T-helper 1 cell treated with Interleukin-12 subunit alpha and Interleukin-12 subunit beta and Interleukin-4 antibody, amounts not matched to agents 30 μg/mL and 1 μg/mL, for 36 hours (primary cell): ENCODE measurements at regions not wholly inside any gene's neighbourhood (a gene's known extent, or its start where the extent isn't known, plus 50 kb on each side); places are given as distances from the start of the nearest gene placed in this dataset.

Experiments used
- H3K27ac Mint-ChIP-seq: one replicate; pipeline ENCODE4 v1.8.0; 2021; ENCODE audit warnings: mild to moderate bottlenecking, mixed read lengths
- H3K27me3 Mint-ChIP-seq: one replicate; pipeline ENCODE4 v1.8.0; 2021; ENCODE audit warnings: low read depth, mixed read lengths
- H3K36me3 Mint-ChIP-seq: one replicate; pipeline ENCODE4 v1.8.0; 2021; ENCODE audit warnings: low read depth, mixed read lengths
- H3K4me1 Mint-ChIP-seq: one replicate; pipeline ENCODE4 v1.8.0; 2021; ENCODE audit warnings: low read depth, mixed read lengths
- H3K4me3 Mint-ChIP-seq: one replicate; pipeline ENCODE4 v1.8.0; 2021; ENCODE audit warnings: mild to moderate bottlenecking, moderate library complexity, mixed read lengths
- H3K9me3 Mint-ChIP-seq: one replicate; pipeline ENCODE4 v1.8.0; 2021; ENCODE audit warnings: mixed read lengths

DNA sequence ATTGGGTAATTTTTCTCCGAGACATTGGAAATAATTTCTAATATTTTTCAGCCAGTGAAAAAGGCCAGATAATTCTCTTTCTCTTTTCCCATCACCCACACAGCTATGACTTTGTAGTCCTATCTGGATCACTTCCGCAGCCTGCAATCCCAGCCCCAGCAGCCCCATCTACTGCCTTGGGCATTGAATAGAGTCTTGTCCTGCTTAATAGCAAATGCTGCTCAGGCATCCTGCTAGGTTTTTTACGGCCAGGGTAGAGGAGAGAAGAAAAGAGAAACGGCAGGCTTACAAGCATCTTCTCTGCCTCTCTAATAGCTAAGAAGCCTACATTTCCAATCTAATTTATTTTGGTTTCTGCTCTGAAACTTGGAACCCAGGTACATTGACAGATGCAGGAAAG is 154.3 kb upstream of the B3GAT1 start:
- peaks cover 3% of the 10 kb centered on the region for H3K27me3 Mint-ChIP-seq
- no peak overlapping the region for H3K4me3 Mint-ChIP-seq
- no peak overlapping the region for H3K27ac Mint-ChIP-seq
- no peaks in the 10 kb centered on the region for H3K9me3 Mint-ChIP-seq
- no peaks in the 10 kb centered on the region for H3K4me1 Mint-ChIP-seq
- no peaks in the 10 kb centered on the region for H3K36me3 Mint-ChIP-seq

DNA sequence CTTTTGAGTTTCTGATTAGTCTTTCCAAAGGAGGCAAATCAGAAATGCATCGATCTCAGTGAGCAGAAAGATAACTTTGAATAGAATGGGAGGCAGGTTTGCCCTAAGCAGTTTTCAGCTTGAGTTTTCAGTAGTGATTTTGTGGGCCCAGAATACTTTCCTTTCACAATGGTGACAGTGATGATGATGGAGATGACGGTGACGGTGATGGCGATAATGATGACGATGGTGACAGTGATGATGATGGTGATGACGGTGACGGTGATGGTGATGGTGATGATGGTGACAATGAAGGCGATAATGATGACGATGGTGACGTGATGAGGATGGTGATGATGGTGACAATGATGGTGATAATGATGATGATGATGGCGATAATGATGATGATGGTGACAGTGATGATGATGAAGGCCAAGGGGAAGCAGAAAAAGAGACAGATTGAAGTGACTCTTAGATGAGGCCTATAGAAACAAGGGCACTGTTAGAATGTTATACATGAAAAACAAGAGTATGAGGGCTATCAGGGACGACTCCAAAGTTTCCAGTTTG is 153.4 kb upstream of the B3GAT1 start:
- H3K27me3 Mint-ChIP-seq: no peaks in the 10 kb centered on the region
- H3K4me1 Mint-ChIP-seq: no peaks in the 10 kb centered on the region
- H3K4me3 Mint-ChIP-seq: no peak overlapping the region
- H3K36me3 Mint-ChIP-seq: no peaks in the 10 kb centered on the region
- H3K27ac Mint-ChIP-seq: no peak overlapping the region
- no peaks in the 10 kb centered on the region for H3K9me3 Mint-ChIP-seq

DNA sequence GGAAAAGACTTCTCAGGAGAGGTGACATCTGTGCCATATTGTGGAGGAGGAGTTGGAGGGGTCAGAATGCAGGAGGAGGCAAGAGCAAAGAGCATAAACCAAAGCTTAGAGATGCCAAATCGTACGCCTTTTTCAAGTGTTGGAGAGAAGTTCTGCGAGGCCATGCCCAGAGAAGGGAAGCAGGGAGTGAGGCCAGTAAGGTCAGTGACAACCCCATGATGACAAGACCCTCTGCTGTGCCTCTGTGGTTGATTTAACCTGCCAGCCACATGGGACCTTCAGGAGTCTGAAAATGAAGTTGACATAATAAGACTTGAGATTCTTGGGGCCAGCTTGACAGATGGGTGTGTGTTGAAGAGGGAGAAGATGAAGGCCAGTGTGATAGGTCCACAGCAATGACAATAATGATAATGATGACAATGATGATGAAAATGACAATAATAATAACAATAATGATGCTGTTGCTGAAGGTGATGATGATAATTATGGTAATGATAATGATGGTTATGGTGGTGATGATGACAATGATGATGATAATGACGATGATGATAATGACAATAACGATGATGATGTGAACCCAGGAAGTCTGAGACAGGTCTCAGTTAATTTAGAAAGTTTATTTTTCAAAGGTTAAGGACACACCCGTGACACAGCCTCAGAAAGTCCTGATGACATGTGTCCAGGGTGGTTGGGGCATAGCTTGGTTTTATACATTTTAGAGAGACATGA is 152.6 kb upstream of the B3GAT1 start:
- H3K27ac Mint-ChIP-seq: no peak overlapping the region
- no peak overlapping the region for H3K4me3 Mint-ChIP-seq
- H3K9me3 Mint-ChIP-seq: no peaks in the 10 kb centered on the region
- H3K27me3 Mint-ChIP-seq: no peaks in the 10 kb centered on the region
- no peaks in the 10 kb centered on the region for H3K4me1 Mint-ChIP-seq
- no peaks in the 10 kb centered on the region for H3K36me3 Mint-ChIP-seq

DNA sequence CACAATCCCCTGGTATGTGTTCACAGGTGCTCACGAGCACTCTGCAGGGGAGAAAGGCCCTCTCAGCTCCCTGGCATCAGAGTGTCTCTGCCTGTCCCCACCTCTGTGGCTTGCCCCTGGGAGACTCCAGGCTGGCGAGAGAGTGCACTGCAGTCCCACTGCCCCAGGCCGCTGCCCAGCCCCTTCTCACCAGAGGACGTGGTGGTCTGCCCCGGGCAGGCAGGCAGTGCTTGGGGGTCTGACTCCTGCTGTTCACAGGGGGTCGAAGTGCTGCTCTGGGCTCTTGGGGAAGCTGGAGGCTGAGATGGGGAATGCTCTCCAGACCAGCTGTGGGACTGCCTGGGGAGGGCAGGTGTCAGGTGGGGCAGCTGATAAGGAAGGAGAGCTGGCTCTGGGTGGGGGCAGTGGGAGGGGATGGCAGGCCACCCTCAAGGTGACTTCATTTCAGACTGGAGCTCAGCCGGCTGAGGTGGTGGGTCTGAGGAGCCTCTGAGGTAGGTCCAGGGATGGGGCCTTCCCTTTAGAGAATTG is 151.0 kb upstream of the B3GAT1 start:
- Mint-ChIP-seq H3K27me3 (no peaks in the 10 kb centered on the region), H3K36me3 (no peaks in the 10 kb centered on the region), H3K27ac (no peak overlapping the region), H3K4me3 (no peak overlapping the region), H3K9me3 (no peaks in the 10 kb centered on the region), H3K4me1 (no peaks in the 10 kb centered on the region)

DNA sequence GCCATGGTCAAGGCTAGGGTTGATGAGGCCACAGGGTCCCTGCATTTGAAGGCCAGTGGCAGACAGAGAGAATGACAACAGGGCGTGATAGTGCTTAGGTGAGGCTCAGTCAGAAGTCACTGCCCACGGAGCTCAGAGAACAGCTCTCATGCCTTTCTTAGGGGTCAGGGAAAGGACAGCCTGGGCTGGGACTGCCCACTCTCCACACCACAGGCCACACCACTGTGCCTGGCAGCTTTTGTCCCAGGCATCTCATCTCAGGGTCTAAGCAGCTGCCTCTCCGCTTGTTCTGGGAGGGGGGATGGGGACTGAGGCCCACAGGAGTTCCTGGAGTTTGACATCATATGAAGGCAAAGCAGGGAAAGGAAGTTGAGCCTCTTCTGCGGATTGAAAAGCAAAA is 150.2 kb upstream of the B3GAT1 start:
- Mint-ChIP-seq H3K27ac (no peak overlapping the region), H3K4me1 (no peaks in the 10 kb centered on the region), H3K27me3 (no peaks in the 10 kb centered on the region), H3K4me3 (no peak overlapping the region), H3K9me3 (no peaks in the 10 kb centered on the region), H3K36me3 (no peaks in the 10 kb centered on the region)

DNA sequence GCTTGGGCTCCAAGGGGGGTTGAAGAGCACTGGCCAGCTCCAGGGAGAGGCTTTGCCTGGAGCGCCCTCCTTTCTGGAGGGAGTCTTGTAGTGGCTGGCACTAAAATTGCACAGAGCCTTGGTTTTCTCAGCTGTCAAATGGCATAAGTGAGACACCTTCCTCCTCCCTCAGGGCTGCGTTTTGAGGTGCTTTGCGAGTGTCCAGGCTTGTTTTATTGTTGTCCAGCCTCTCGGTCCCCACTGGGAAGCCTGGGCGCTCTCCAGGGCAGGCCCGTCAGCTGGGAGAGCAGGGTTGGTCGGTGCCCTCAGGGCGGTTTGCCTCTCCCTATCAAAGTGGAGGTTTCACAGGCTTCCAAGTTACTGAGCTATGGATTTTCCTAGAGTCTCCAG is 149.3 kb upstream of the B3GAT1 start:
- Mint-ChIP-seq H3K4me3 (no peak overlapping the region), H3K9me3 (no peaks in the 10 kb centered on the region), H3K36me3 (no peaks in the 10 kb centered on the region), H3K4me1 (no peaks in the 10 kb centered on the region), H3K27ac (no peak overlapping the region), H3K27me3 (no peaks in the 10 kb centered on the region)

DNA sequence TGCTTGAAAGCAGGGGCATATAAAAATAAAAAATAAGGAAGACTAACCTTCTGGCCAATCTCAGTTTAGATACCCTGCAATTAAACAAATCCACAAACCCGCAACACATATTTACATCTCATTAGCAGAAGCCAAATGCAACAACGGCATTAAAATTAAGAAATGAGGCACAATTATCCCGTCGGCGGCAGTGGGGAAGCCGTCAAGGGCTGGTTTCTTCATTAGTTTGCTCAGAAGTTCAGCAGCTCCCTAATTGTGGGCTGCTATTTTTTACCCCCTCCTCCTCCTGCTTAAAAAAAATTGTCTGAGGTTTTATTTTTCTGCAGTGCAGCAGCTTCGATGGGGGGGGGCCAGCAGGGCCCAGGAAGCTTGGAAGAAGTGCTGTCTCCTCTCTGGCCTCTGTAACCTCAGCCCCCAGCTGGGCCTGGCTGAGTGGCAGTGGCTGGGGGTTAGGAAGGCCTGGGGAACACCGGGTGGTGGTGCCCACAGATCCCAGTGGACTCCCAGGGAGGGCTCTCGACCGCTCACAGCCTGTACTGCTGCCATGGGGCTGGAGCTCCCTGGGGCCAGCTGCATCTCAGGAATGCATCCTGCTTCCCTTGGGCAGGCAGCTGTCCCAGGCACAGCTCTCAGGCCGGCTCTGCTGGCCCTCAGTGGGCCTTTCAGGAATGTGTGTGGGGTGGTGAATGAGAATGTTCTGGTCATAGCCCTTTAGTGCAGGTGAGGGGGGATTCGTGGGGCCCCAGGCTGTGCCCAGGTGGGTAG is 148.7 kb upstream of the B3GAT1 start:
- H3K36me3 Mint-ChIP-seq: no peaks in the 10 kb centered on the region

DNA sequence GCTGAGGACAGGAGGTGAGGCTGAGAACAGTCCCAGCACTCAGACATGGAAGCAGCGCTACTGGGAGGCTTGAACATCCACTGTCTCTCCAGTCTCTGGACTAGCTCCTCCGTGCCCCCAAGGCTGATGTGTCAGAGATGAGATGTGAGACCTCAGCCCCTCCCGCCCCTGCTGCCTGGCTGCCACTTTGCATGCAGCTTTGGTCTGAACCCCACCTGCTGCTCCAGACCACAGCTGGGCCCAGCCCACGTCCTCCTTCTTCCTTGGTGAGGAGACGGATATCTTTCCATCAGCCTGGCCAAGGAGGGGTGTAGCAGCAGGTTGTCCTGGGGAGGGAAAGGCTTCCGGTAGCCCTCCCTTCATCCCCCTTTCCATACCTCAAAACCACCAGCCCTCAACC is 148.0 kb upstream of the B3GAT1 start:
- no peaks in the 10 kb centered on the region for H3K27me3 Mint-ChIP-seq
- no peak overlapping the region for H3K27ac Mint-ChIP-seq
- no peaks in the 10 kb centered on the region for H3K36me3 Mint-ChIP-seq
- H3K4me1 Mint-ChIP-seq: no peaks in the 10 kb centered on the region
- H3K9me3 Mint-ChIP-seq: no peaks in the 10 kb centered on the region
- no peak overlapping the region for H3K4me3 Mint-ChIP-seq

More for the DNA sequence above, 148.7 kb upstream of the B3GAT1 start:
- no peak overlapping the region for H3K4me3 Mint-ChIP-seq
- no peaks in the 10 kb centered on the region for H3K27me3 Mint-ChIP-seq
- no peak overlapping the region for H3K27ac Mint-ChIP-seq
- H3K4me1 Mint-ChIP-seq: no peaks in the 10 kb centered on the region
- H3K9me3 Mint-ChIP-seq: no peaks in the 10 kb centered on the region

DNA sequence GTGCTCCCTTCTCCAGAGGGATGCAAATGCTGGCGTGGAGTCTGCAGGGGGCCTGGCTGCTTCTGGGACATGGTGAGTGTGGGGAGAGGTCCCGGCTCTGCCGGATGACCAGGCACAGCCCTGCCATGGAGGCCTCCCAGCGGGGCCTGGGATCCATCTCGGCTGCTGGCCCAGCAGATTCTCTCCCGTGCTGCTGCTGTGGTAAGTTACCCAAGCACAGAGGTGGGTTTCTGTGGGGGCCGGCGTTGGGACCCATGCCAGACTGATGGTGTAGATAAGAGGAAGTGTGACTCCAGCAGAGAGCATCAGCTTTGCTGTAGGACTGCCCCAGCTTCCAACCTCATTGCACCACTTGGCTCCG is 147.5 kb upstream of the B3GAT1 start:
- H3K4me3 Mint-ChIP-seq: no peak overlapping the region
- no peaks in the 10 kb centered on the region for H3K4me1 Mint-ChIP-seq

DNA sequence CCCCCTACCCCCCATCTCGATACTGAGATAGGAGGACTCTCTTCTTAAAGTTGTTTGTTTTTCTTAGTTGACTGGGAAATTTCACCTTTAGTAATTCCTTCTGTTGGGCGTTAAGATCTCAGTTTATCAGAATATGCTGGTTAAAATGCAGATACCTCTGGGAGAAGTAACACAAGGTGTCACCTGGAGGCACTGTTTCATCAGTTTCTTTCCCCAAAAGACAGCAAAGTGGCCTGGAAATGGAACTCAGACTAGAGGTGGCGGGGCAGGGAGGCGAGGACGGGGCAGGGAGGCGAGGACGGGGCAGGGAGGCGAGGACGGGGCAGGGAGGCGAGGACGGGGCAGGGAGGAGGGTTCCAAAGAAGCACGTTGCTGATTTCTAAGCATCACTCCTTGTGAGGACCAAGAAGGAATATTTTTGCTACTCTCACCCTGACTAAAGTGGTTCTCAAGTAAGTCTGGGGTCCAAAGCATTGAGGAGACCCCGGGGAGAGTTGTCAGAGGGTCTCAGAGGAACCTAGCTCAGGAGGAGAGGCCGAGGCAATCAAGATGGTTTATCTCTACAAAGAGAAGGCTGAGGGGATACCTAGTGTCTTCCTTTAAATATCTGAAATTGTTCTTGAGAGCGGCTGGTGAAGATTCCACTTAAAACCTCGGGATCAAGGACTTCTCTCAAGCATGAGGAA is 147.0 kb upstream of the B3GAT1 start:
- no peaks in the 10 kb centered on the region for H3K27me3 Mint-ChIP-seq
- H3K4me1 Mint-ChIP-seq: no peaks in the 10 kb centered on the region
- H3K4me3 Mint-ChIP-seq: no peak overlapping the region
- H3K27ac Mint-ChIP-seq: no peak overlapping the region
- no peaks in the 10 kb centered on the region for H3K36me3 Mint-ChIP-seq
- H3K9me3 Mint-ChIP-seq: no peaks in the 10 kb centered on the region

More for the DNA sequence above, 147.5 kb upstream of the B3GAT1 start:
- Mint-ChIP-seq H3K9me3 (no peaks in the 10 kb centered on the region), H3K27me3 (no peaks in the 10 kb centered on the region), H3K36me3 (no peaks in the 10 kb centered on the region), H3K27ac (no peak overlapping the region)

DNA sequence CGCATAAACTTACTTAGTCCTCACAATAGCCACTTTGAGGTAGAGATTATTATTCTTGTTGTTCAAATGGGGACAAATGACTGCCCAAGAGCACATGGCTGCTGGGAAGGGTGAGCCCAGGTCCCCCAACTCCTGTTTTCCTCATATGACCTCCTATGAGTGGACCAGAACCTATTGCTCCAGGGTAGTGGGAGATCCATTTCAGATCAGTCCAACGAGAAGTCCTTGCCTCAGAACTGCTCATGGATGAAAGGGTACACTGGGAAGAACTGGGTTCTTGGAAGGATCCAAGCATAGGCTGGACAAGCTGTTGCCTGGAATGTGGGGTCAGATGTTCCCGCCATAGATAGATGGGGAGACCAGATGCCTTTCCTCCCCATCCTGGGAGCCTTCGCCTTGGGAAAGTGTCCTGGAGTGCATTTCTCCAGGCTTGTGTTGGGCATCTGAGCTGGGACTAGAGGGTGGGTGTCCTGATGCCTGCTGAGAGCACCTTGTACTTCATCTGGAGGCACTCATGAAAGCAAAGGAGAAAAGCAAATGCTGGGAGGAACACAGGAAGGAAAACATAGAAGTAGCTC is 146.3 kb upstream of the B3GAT1 start:
- Mint-ChIP-seq H3K36me3 (no peaks in the 10 kb centered on the region), H3K4me1 (no peaks in the 10 kb centered on the region), H3K27me3 (no peaks in the 10 kb centered on the region), H3K4me3 (no peak overlapping the region), H3K27ac (no peak overlapping the region), H3K9me3 (no peaks in the 10 kb centered on the region)

DNA sequence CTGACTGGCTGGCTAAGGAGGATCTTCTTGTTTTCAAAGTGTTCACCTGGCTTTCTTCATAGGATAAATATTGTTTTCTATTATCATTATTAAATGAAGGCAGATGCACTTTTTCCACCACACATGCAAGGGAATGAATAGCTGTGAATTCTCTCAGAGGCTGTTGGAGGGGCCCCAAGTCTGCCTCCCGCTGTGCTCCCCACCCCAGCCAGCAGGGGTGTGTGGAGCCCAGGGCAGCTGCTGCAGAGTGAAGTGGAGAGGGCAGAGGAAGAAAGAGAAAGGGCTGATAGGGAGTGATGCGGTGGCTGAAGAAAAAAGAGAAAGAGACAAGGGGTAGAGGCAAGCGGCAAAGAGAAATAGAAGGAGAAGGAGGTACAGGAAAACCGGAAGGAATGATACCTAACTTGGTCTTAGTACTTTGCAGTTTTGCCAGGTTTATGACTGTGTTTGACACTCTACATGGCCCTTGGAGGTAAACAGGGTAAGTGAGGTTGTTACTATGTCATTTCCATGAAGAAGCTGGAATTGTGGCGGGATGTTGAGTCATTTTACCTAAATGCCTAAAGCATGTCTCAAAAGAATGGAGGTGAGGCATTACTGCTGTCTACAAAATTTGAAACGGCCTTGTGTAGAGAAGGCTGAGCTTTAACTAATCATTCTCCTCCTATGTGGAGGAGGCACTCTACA is 145.7 kb upstream of the B3GAT1 start:
- no peaks in the 10 kb centered on the region for H3K36me3 Mint-ChIP-seq
- H3K4me3 Mint-ChIP-seq: no peak overlapping the region
- H3K27ac Mint-ChIP-seq: no peak overlapping the region
- H3K4me1 Mint-ChIP-seq: no peaks in the 10 kb centered on the region
- no peaks in the 10 kb centered on the region for H3K9me3 Mint-ChIP-seq
- H3K27me3 Mint-ChIP-seq: no peaks in the 10 kb centered on the region

DNA sequence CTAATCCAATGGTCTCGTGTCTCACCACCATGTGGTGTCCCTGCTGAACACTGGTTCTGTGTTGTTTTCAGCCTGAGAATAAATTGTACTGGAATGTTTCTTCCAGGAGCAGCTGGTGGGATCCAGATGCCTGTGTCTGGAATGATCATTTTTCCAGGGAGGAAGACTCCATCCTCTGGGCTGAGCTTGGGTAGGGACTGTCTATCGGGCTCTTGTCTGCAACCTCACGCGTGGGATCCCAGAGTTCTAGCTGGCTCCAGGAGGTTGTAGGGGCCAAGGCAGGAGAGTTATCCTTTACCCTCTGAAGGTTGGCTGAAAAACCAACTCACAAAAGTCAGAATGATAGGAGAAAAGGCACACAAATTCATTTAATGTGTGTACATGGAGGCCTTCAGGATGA is 144.1 kb upstream of the B3GAT1 start:
- Mint-ChIP-seq H3K9me3 (no peaks in the 10 kb centered on the region), H3K4me3 (no peak overlapping the region), H3K27ac (no peak overlapping the region), H3K4me1 (no peaks in the 10 kb centered on the region), H3K36me3 (no peaks in the 10 kb centered on the region), H3K27me3 (no peaks in the 10 kb centered on the region)

DNA sequence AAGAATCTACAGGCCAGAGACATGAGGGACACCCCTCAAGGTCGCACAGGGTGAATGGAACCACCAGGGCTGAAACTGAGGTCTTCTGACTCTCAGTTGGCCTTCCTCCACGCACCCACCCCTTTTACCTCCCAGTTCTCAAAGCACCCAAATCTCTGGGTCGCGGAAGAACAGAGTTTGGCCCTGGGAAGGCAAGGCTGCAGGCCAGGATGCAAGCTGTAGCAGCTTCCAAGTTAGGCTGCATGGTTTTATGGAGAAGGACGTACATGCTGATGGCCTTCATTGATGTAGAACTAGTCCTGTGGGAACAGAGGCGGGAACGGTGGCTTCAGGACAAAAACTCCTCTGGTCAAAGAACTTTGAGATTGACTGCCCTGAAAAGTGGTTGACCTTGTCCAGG is 143.5 kb upstream of the B3GAT1 start:
- Mint-ChIP-seq H3K9me3 (no peaks in the 10 kb centered on the region), H3K27ac (no peak overlapping the region), H3K4me3 (no peak overlapping the region), H3K27me3 (no peaks in the 10 kb centered on the region), H3K36me3 (no peaks in the 10 kb centered on the region), H3K4me1 (no peaks in the 10 kb centered on the region)
